GM12801 (cell line): ENCODE measurements at regions not wholly inside any gene's neighbourhood (a gene's known extent, or its start where the extent isn't known, plus 50 kb on each side); places are given as distances from the start of the nearest gene placed in this dataset.

Experiments used
- CTCF ChIP-seq: IDR thresholded peaks from one replicate; pipeline ENCODE4 v1.5.1; 2011; ENCODE audit warnings: control low read depth; ENCODE audit not compliant: insufficient read length; ENCODE audit errors: extremely low read depth

GRCh38 chr7:45400680-45401079, 173.5 kb upstream of the ADCY1 start:
- no peak for TF ChIP-seq CTCF

DNA sequence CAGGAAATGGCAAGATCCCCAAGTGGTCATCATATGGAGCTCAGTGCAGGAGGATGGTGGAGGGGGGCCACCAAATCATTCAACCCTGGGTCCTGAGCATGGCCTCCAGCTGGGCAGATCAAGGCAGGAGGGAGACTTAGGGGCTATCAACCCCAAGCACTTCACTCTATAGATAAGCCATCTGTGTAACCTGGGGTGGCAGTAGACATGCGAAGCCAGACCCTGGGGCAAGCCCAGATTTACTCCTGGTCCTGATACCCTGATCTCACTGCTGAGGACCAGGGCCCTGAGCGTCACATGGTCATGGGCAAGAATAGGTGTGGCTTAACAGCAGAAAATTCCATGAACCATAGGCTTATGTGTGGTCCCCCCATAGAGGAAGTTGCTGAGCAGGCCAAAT, 173.0 kb upstream of the ADCY1 start:
- no peak for TF ChIP-seq CTCF

DNA sequence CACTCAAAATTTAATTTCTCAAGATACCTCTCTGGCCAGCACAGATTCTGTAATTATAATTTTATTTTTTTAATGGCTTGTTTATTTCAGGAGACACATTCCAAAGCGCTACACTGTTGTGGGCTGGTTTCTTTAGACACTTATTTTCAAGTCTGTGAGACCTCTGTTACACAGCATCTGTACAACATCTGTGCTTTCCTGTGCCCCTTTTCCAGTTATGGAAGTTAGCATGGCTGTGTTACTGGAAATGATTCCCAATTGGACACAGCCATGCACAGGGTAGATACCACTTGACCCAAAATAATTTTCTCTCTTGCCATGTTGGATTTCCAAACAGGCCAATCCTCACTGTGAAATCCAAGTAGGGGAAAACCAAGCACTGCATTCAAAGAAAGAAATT, 172.3 kb upstream of the ADCY1 start:
- no peak for TF ChIP-seq CTCF

DNA sequence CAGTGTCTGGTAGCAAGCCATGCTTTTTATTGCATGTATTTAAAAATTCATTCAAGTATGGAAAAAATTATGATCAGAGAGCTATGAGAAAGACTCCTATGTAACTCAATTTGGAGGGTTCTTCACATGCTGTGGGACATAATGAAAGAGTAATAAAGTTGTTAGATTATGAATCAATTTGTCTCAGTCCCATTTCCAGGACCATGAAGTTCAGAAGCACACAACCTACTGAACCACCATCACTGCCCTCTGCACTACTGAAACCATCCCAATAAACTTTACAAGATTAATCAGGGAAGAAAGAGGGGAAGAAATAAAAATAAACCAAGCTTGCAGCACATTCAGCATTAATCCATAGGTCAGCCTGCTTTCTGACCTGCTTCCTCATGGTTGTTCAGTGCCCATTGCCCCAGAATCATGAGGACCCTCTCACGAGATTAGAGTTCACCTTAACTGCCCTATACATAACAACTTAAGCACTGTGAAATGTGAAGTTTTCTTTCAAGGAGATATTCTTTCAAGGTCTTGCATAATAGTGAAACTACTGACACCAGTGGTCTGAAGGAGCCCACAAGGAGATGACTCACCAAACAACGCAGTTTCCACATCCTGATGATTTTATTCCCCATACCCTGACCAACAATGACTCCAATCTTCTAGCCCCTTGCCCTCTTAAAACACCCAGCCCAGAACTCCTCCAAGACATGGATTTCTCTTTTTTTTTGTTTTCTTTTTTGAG, 171.5 kb upstream of the ADCY1 start:
- no peak for TF ChIP-seq CTCF

GRCh38 chr7:45404622-45405021, 169.5 kb upstream of the ADCY1 start:
- no peak for TF ChIP-seq CTCF

- no peak for TF ChIP-seq CTCF
Measured at GRCh38 chr7:45407730-45408408, 166.3 kb upstream of the ADCY1 start.

DNA sequence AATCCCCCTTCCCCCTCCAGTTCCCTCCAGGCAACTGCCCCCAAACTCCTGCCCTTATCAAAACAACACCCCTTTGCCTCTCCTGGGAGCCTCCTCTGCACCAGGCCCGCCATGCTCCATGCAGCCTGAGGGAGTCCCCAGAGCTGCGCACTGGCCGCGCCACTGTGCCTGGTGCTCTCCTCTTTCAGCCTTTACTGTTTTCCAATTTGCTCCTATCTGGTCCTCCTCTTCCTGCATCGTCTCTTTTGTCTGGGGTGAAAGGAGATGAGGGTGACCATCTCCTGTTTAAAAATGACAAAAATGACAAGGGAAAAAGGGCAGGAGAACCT, 165.8 kb upstream of the ADCY1 start:
- TF ChIP-seq CTCF, result no peak
